Mesendoderm (in vitro differentiated cells): ENCODE measurements at regions not wholly inside any gene's neighbourhood (a gene's known extent, or its start where the extent isn't known, plus 50 kb on each side); places are given as distances from the start of the nearest gene placed in this dataset.

Source experiments
- DNase-seq: peaks from one replicate; pipeline ENCODE4 v3.0.0; 2013
- H2AK5ac ChIP-seq: 2 replicates; pipeline ENCODE4 v1.6.1; 2013; ENCODE audit warnings: low read length, inconsistent platforms
- H2BK120ac ChIP-seq: 2 replicates; pipeline ENCODE4 v1.6.1; 2013; ENCODE audit warnings: low read depth, mild to moderate bottlenecking, low read length, moderate library complexity, mixed read lengths
- H2BK15ac ChIP-seq: replicated peaks from 2 replicates; pipeline ENCODE4 v1.6.1; 2013; ENCODE audit warnings: low read depth, mild to moderate bottlenecking, moderate library complexity
- H2BK5ac ChIP-seq: 2 replicates; pipeline ENCODE4 v1.6.1; 2013; ENCODE audit warnings: low read length, inconsistent platforms
- H3K18ac ChIP-seq: 2 replicates; pipeline ENCODE4 v1.6.1; 2013; ENCODE audit warnings: mild to moderate bottlenecking, low read length, mixed read lengths
- H3K23ac ChIP-seq: one replicate; pipeline ENCODE4 v1.6.1; 2013; ENCODE audit warnings: low read length
- H3K27ac ChIP-seq: 2 replicates; pipeline ENCODE4 v1.5.1; 2013; ENCODE audit warnings: low read depth, mild to moderate bottlenecking, inconsistent platforms, low read length, moderate library complexity
- H3K27me3 ChIP-seq: 2 replicates; pipeline ENCODE4 v1.6.1; 2013; ENCODE audit warnings: low read length, control low read depth, mild to moderate bottlenecking, inconsistent platforms; ENCODE audit not compliant: insufficient read depth, poor library complexity
- H3K36me3 ChIP-seq: 2 replicates; pipeline ENCODE4 v1.6.1; 2013; ENCODE audit warnings: low read length, inconsistent platforms; ENCODE audit not compliant: control insufficient read depth, insufficient read depth
- H3K4ac ChIP-seq: one replicate; pipeline ENCODE4 v1.6.1; 2013; ENCODE audit warnings: low read depth, mild to moderate bottlenecking, low read length, moderate library complexity
- H3K4me1 ChIP-seq: 2 replicates; pipeline ENCODE4 v1.6.1; 2013; ENCODE audit warnings: low read depth, low read length, inconsistent platforms; ENCODE audit not compliant: control insufficient read depth
- H3K4me2 ChIP-seq: 2 replicates; pipeline ENCODE4 v1.6.1; 2013; ENCODE audit warnings: low read length
- H3K4me3 ChIP-seq: 2 replicates; pipeline ENCODE4 v1.5.1; 2013; ENCODE audit warnings: mild to moderate bottlenecking, low read length
- H3K56ac ChIP-seq: one replicate; pipeline ENCODE4 v1.6.1; 2013; ENCODE audit warnings: low read length
- H3K79me1 ChIP-seq: 2 replicates; pipeline ENCODE4 v1.6.1; 2013; ENCODE audit warnings: low read length, inconsistent platforms
- H3K79me2 ChIP-seq: 2 replicates; pipeline ENCODE4 v1.6.1; 2013; ENCODE audit warnings: mild to moderate bottlenecking, low read length; ENCODE audit not compliant: control insufficient read depth, insufficient read depth
- H3K9ac ChIP-seq: 2 replicates; pipeline ENCODE4 v1.6.1; 2013; ENCODE audit warnings: low read length, inconsistent platforms
- H4K5ac ChIP-seq: one replicate; pipeline ENCODE4 v1.6.1; 2013; ENCODE audit warnings: low read length
- H4K8ac ChIP-seq: one replicate; pipeline ENCODE4 v1.6.1; 2013; ENCODE audit warnings: low read depth, mild to moderate bottlenecking, control low read depth, low read length, moderate library complexity
- WGBS: extraction: QIAGEN DNeasy Blood & Tissue Kit; methylation state at CpG from one replicate; pipeline ENCODE4 v1.1.7; 2013; ENCODE audit warnings: low lambda C conversion rate, missing lambda C conversion rate; ENCODE audit not compliant: insufficient coverage; ENCODE audit errors: extremely low coverage; 5-methylcytosine and 5-hydroxymethylcytosine counted together

DNA sequence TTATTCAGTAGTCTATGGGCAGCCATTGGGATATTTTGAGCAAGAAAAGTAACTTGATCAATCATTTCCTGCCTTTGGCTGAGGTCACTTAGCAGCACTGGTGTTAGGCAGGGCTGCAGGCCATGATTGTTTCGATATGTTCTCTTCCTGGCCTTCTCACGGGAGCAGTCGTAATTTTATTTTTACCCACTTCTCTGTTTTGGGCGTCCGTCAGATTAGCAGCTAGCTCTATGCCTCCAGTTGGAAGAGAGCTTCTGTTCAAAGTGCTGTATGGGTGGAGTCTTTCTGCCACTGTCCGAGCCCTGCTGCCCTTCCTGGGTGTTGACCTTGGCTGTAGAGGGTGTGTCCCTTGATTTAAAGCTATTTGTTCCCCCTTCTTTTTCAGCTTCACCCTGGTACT, 123.4 kb upstream of the ROPN1 start:
- Histone ChIP-seq H2BK5ac (no peak overlapping the region), H3K4ac (no peak overlapping the region), H3K27me3 (no peaks in the 10 kb centered on the region), H3K18ac (no peak overlapping the region), H3K23ac (no peak overlapping the region), H3K9ac (no peak overlapping the region), H3K79me1 (no peaks in the 10 kb centered on the region), H2BK15ac (no peak overlapping the region), H3K79me2 (no peaks in the 10 kb centered on the region), H3K4me1 (no peaks in the 10 kb centered on the region), H3K4me3 (no peak overlapping the region), H2AK5ac (no peak overlapping the region), H3K4me2 (no peak overlapping the region), H4K5ac (no peak overlapping the region), H3K36me3 (no peaks in the 10 kb centered on the region), H3K27ac (no peak overlapping the region), H2BK120ac (no peak overlapping the region), H3K56ac (no peak overlapping the region), H4K8ac (no peak overlapping the region)
- WGBS = no CpG with 5 or more reads among the region's 6 CpGs
- DNase-seq = no peak

DNA sequence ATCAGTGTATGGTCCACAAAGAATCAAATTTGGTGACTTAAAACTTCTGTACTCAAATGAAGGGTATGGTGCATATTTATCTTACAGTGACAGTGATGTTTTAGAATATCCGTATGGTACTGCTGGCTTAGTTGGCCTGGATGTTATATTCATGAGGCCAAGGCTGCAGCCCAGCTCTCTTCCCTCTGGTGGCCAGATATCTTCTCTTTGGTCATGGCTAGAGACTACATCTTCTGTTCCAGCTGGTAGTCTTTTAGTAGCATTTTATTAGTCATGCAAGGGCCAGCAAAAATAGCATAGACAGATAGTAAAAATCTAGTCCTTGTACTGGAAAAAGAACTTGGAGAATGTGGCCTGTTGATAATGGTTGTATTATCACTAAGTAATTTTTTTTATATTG, 124.0 kb upstream of the ROPN1 start:
- DNase-seq = no peak
- Histone ChIP-seq H3K18ac (no peak overlapping the region), H3K79me2 (no peaks in the 10 kb centered on the region), H2BK120ac (no peak overlapping the region), H3K4ac (no peak overlapping the region), H2BK15ac (no peak overlapping the region), H3K9ac (no peak overlapping the region), H3K27ac (no peak overlapping the region), H3K4me3 (no peak overlapping the region), H4K5ac (no peak overlapping the region), H3K56ac (no peak overlapping the region), H2AK5ac (no peak overlapping the region), H3K79me1 (no peaks in the 10 kb centered on the region), H3K27me3 (no peaks in the 10 kb centered on the region), H3K36me3 (no peaks in the 10 kb centered on the region), H3K4me2 (no peak overlapping the region), H3K4me1 (no peaks in the 10 kb centered on the region), H4K8ac (no peak overlapping the region), H2BK5ac (no peak overlapping the region), H3K23ac (no peak overlapping the region)
- no CpG with 5 or more reads among the region's 1 CpG for WGBS

DNA sequence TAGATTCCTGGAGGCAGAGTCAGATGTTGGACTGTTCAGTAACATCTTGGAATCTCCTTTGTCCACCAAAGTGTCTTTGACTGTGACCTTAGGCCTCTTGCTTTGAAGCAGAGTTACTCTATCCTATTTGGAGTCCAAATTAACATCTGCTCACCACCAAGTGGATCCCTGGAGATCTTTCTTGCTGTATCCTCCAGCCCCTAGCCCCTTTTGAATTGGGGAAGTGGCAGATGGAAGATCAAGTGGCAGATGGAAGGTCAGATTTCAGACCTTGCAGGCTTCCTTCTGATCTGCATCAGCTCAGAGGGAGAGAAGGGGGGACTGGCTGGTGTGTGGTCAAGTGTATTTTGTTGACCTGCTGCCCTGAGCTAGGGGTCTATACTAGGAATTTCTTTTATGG, 125.0 kb upstream of the ROPN1 start:
- H4K8ac ChIP-seq = no peak overlapping the region
- no peak overlapping the region for H3K18ac ChIP-seq
- no peaks in the 10 kb centered on the region for H3K4me1 ChIP-seq
- no peak overlapping the region for H2BK5ac ChIP-seq
- no peak overlapping the region for H3K4me2 ChIP-seq
- H3K4me3 ChIP-seq = no peak overlapping the region
- H3K9ac ChIP-seq = no peak overlapping the region
- no peak overlapping the region for H2BK120ac ChIP-seq
- no peaks in the 10 kb centered on the region for H3K79me1 ChIP-seq
- no peak overlapping the region for H3K4ac ChIP-seq
- no peak overlapping the region for H3K56ac ChIP-seq
- DNase-seq = no peak
- H4K5ac ChIP-seq = no peak overlapping the region
- no peaks in the 10 kb centered on the region for H3K79me2 ChIP-seq
- no peak overlapping the region for H2AK5ac ChIP-seq
- no peak overlapping the region for H3K23ac ChIP-seq
- H3K27ac ChIP-seq = no peak overlapping the region
- H3K27me3 ChIP-seq = no peaks in the 10 kb centered on the region
- no peaks in the 10 kb centered on the region for H3K36me3 ChIP-seq
- no peak overlapping the region for H2BK15ac ChIP-seq

DNA sequence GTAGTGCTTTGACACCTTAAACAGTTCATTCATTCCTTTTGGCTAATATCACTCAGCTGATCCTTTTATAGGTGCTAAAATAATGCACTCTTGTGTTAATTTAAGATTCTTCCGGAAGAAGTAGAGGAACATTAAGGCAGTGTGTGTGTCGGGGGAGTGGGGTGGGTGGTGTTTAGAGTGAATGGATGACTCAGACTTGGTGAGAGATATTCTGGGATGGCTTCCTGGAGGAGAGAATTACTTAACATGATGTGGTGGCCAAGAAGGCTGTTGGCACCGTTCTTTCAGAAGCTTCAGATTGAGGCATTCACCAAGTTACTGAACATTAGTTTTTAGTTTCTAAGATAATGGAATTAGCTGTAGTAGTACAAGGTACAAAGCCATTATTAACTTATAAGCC, 125.6 kb upstream of the ROPN1 start:
- Histone ChIP-seq H3K36me3 (no peaks in the 10 kb centered on the region), H3K79me2 (no peaks in the 10 kb centered on the region), H3K27me3 (no peaks in the 10 kb centered on the region), H3K56ac (no peak overlapping the region), H2AK5ac (no peak overlapping the region), H3K4ac (no peak overlapping the region), H2BK5ac (no peak overlapping the region), H3K79me1 (no peaks in the 10 kb centered on the region), H4K5ac (no peak overlapping the region), H3K23ac (no peak overlapping the region), H3K9ac (no peak overlapping the region), H3K18ac (no peak overlapping the region), H3K4me2 (no peak overlapping the region), H3K4me1 (no peaks in the 10 kb centered on the region), H4K8ac (no peak overlapping the region), H3K4me3 (no peak overlapping the region), H2BK120ac (no peak overlapping the region), H2BK15ac (no peak overlapping the region), H3K27ac (no peak overlapping the region)
- WGBS = 100% methylated on average over 1 of the region's 3 CpGs
- DNase-seq = no peak

DNA sequence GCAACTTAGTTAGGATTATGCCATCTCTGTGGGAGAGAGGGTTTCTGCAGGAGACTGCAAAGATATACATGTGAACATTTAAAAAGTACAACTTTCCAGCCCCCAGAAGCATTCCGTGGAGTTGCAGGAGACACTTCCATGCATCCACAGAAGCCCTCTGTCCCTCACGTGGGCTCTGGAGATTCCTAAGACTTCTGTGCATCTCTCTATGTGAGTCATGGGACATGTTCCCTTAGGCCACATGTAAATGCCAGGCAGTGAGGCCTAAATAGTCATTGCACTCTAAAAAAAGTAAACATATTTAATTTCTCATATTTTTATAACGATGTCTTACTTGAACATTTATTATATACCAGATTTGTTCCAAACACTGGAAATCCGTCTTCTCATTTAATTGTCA, 126.5 kb upstream of the ROPN1 start:
- H3K27ac ChIP-seq = no peak overlapping the region
- WGBS = 100% methylated on average over 1 of the region's 4 CpGs
- no peak for DNase-seq

DNA sequence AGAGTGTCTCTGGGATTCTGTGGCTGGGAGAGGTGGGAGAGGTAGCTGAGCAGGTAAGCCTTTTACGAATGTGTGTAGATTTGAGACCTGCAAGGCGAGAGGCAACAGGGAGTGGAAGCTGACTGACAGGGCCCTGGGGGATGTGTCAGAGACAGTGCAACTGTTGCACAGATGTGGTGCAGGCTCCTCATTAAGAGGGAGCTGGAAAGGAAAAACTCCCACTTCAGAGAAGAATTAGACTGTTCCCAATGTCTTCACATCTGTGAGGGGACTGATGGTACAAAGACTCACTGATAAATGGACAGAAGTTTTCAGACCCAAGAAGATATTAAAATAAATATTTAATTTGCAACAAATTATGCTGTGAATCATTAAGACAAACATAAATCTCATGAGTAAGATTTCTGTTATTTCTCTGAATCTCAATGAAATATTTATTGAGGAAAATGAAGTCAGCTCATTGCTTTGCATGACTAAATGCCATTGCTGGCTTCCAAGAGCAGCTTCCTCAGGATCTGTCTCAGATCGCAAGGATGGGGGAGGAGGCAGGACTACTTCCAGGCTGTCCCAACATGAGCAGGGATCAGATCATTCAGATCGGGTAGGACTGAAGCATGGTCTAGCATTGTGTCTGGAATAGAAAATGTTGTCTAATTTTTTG, 127.3 kb upstream of the ROPN1 start:
- Histone ChIP-seq H2BK5ac (no peak overlapping the region), H2BK120ac (no peak overlapping the region), H3K56ac (no peak overlapping the region), H2AK5ac (no peak overlapping the region), H3K27me3 (no peaks in the 10 kb centered on the region), H3K27ac (no peak overlapping the region), H3K4me1 (no peaks in the 10 kb centered on the region), H4K5ac (no peak overlapping the region), H3K4me3 (no peak overlapping the region), H3K18ac (no peak overlapping the region), H3K79me2 (no peaks in the 10 kb centered on the region), H3K4ac (no peak overlapping the region), H3K9ac (no peak overlapping the region), H2BK15ac (no peak overlapping the region), H4K8ac (no peak overlapping the region), H3K36me3 (no peaks in the 10 kb centered on the region), H3K4me2 (no peak overlapping the region), H3K79me1 (no peaks in the 10 kb centered on the region), H3K23ac (no peak overlapping the region)
- no peak for DNase-seq
- no CpG with 5 or more reads among the region's 4 CpGs for WGBS

More for the DNA sequence above, 126.5 kb upstream of the ROPN1 start:
- Histone ChIP-seq H4K5ac (no peak overlapping the region), H3K4me3 (no peak overlapping the region), H3K23ac (no peak overlapping the region), H3K36me3 (no peaks in the 10 kb centered on the region), H2BK5ac (no peak overlapping the region), H2BK120ac (no peak overlapping the region), H3K56ac (no peak overlapping the region), H3K4me1 (no peaks in the 10 kb centered on the region), H3K4me2 (no peak overlapping the region), H3K4ac (no peak overlapping the region), H3K18ac (no peak overlapping the region), H2AK5ac (no peak overlapping the region), H3K79me1 (no peaks in the 10 kb centered on the region), H3K79me2 (no peaks in the 10 kb centered on the region), H2BK15ac (no peak overlapping the region), H3K9ac (no peak overlapping the region), H3K27me3 (no peaks in the 10 kb centered on the region), H4K8ac (no peak overlapping the region)
